Keratinocyte (primary cell): ENCODE measurements at regions not wholly inside any gene's neighbourhood (a gene's known extent, or its start where the extent isn't known, plus 50 kb on each side); places are given as distances from the start of the nearest gene placed in this dataset.
"Not testable (repeated sequence)": the region's sequence is repeated elsewhere in the genome, so short reads cannot be mapped to it uniquely, and the experiment has no call there.

ENCODE experiments used
- DNase-seq: peaks from one replicate; pipeline ENCODE4 v3.0.0-alpha.2; 2011; ENCODE audit warnings: low read depth, missing footprints, low spot score
- FAIRE-seq: peaks from 2 replicates; lab custom pipeline; 2011; peaks lifted over from hg19 to GRCh38; lab: Jason Lieb, UNC
- H2AFZ ChIP-seq: 2 replicates; pipeline ENCODE4 v1.6.0; 2012; ENCODE audit warnings: low read length, control low read depth, inconsistent platforms; ENCODE audit not compliant: control insufficient read depth
- H3K27ac ChIP-seq: 2 replicates; pipeline ENCODE4 v1.5.1; 2011; ENCODE audit warnings: low read length; ENCODE audit not compliant: control insufficient read depth, insufficient read depth
- H3K27me3 ChIP-seq: 3 replicates; pipeline ENCODE4 v1.6.0; 2011; ENCODE audit warnings: low read length; ENCODE audit not compliant: control insufficient read depth, insufficient read depth; ENCODE audit errors: extremely low read depth
- H3K36me3 ChIP-seq, 2 experiments: 2 replicates in 1 of 2; 3 replicates in 1 of 2; pipeline ENCODE4 v1.5.1; 2011; ENCODE audit warnings: low read length in 2 of 2, mild to moderate bottlenecking in 1 of 2; ENCODE audit not compliant: control insufficient read depth in 2 of 2, insufficient read depth in 2 of 2; ENCODE audit errors: extremely low read depth in 1 of 2
- H3K4me1 ChIP-seq: 3 replicates; pipeline ENCODE4 v1.5.1; 2011; ENCODE audit warnings: low read length; ENCODE audit not compliant: control insufficient read depth, insufficient read depth; ENCODE audit errors: extremely low read depth
- H3K4me2 ChIP-seq: 3 replicates; pipeline ENCODE4 v1.6.0; 2011; ENCODE audit warnings: low read depth, low read length; ENCODE audit not compliant: control insufficient read depth, insufficient read depth; ENCODE audit errors: extremely low read depth
- H3K4me3 ChIP-seq, 3 experiments: fragments of 200-600 bp in 1 of 3; sonication (generic) in 1 of 3; 2 replicates in 2 of 3; 3 replicates in 1 of 3; pipeline ENCODE4 v1.5.1; 2011 to 2016; ENCODE audit warnings: low read length in 3 of 3, mild to moderate bottlenecking in 3 of 3, control low read depth in 2 of 3, inconsistent platforms in 1 of 3, low read depth in 1 of 3, mixed read lengths in 1 of 3, mixed run types in 1 of 3, moderate library complexity in 1 of 3; ENCODE audit not compliant: control insufficient read depth in 2 of 3, insufficient read depth in 2 of 3; ENCODE audit errors: extremely low read depth in 1 of 3
- H3K79me2 ChIP-seq: 2 replicates; pipeline ENCODE4 v1.6.0; 2012; ENCODE audit warnings: low read length; ENCODE audit not compliant: control insufficient read depth, insufficient read depth
- H3K9ac ChIP-seq: 3 replicates; pipeline ENCODE4 v1.6.0; 2011; ENCODE audit warnings: low read length; ENCODE audit not compliant: control insufficient read depth, insufficient read depth; ENCODE audit errors: extremely low read depth
- H3K9me1 ChIP-seq: 3 replicates; pipeline ENCODE4 v1.6.0; 2011; ENCODE audit warnings: low read length; ENCODE audit not compliant: control insufficient read depth, insufficient read depth; ENCODE audit errors: extremely low read depth
- H3K9me3 ChIP-seq: 2 replicates; pipeline ENCODE4 v1.5.1; 2012; ENCODE audit warnings: low read depth, low read length; ENCODE audit not compliant: control insufficient read depth
- H4K20me1 ChIP-seq: 3 replicates; pipeline ENCODE4 v1.6.0; 2011; ENCODE audit warnings: low read length; ENCODE audit not compliant: control insufficient read depth, insufficient read depth; ENCODE audit errors: extremely low read depth
- EZH2 ChIP-seq: IDR thresholded peaks from one replicate; pipeline ENCODE4 v1.6.1; 2012; ENCODE audit warnings: inconsistent platforms, mild to moderate bottlenecking, low read length, moderate library complexity
- dilution Hi-C: fragments of 300-500 bp; cut with MboI; formaldehyde crosslinking; loops from one replicate; pipeline ENCODE4 v1.7.0; 2020; ENCODE audit warnings: low sequenced_read_pairs; ENCODE audit not compliant: extremely low pct_ligation_motif_present
- TF ChIP-seq, protein P1 (sequence below), 3 experiments: IDR thresholded peaks in 1 of 3; conservative IDR thresholded peaks in 1 of 3; optimal IDR thresholded peaks in 1 of 3; 2 replicates in 2 of 3; 3 replicates in 1 of 3; pipeline versions ENCODE3 to v1.5.1; 2011; ENCODE audit warnings: low read length in 3 of 3, mild to moderate bottlenecking in 3 of 3, moderate library complexity in 2 of 3, control low read depth in 1 of 3, inconsistent platforms in 1 of 3; ENCODE audit not compliant: insufficient read depth in 2 of 3; ENCODE audit errors: extremely low read depth in 1 of 3

DNA sequence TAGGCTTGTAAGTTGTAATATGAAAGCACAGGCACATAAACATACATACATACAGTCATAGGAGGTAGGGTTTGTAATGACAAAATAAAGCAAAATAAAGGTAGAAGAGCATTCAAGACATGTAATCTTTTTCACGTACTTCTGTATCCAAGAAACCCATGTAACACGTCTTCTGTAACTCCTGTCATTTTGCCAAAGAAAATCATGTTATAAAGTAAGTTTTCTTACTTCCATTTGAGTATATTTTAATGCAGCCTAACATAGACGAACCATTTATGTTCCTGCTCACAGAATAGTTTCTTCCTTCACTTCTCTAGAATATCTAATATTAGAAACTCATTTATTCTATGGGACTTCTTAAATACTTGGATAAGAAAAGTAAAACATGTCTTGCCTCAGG, 1884.0 kb upstream of the CELF4 start:
- Histone ChIP-seq H3K4me1 (peaks cover 8% of the 10 kb centered on the region), H4K20me1 (no peaks in the 10 kb centered on the region), H2AFZ (no peak overlapping the region), H3K9me3 (no peaks in the 10 kb centered on the region), H3K9me1 (no peaks in the 10 kb centered on the region), H3K36me3 (no peaks in the 10 kb centered on the region), H3K27ac (no peak overlapping the region), H3K79me2 (no peaks in the 10 kb centered on the region), H3K27me3 (no peaks in the 10 kb centered on the region), H3K4me3 (no peak overlapping the region), H3K9ac (no peak overlapping the region), H3K4me2 (no peak overlapping the region)
- dilution Hi-C loops = no loop called here
- DNase-seq = no peak
- no peak for TF ChIP-seq EZH2
- TF ChIP-seq, protein P1, sequence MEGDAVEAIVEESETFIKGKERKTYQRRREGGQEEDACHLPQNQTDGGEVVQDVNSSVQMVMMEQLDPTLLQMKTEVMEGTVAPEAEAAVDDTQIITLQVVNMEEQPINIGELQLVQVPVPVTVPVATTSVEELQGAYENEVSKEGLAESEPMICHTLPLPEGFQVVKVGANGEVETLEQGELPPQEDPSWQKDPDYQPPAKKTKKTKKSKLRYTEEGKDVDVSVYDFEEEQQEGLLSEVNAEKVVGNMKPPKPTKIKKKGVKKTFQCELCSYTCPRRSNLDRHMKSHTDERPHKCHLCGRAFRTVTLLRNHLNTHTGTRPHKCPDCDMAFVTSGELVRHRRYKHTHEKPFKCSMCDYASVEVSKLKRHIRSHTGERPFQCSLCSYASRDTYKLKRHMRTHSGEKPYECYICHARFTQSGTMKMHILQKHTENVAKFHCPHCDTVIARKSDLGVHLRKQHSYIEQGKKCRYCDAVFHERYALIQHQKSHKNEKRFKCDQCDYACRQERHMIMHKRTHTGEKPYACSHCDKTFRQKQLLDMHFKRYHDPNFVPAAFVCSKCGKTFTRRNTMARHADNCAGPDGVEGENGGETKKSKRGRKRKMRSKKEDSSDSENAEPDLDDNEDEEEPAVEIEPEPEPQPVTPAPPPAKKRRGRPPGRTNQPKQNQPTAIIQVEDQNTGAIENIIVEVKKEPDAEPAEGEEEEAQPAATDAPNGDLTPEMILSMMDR (optimal IDR thresholded peaks at IDR 0.05 in 1 of 3, IDR thresholded peaks at IDR 0.05 in 1 of 3, conservative IDR thresholded peaks at IDR 0.05 in 1 of 3; ENCODE audit: extremely low read depth in 1 of 3, insufficient read depth in 2 of 3, low read length in 3 of 3) = no peak
- no peak for FAIRE-seq

DNA sequence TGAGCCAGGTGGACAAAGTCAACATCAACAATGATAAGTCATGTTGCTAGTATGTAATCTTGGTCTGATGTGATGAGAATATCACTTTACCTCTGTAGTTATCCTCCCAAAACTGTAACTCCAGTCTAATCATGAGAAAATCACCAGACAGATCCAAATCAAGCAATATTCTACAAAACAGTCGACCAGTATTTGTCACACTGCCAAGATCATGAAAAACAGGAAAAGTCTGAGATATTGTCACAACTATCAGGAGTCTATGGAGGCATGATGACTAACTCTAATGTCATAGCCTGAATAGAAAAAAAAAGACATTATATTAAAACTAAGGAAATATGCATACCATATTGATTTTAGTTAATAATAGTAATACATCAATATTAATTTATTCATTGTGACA, 1883.3 kb upstream of the CELF4 start:
- Histone ChIP-seq H2AFZ (no peak overlapping the region), H3K27me3 (no peaks in the 10 kb centered on the region), H3K9me1 (no peaks in the 10 kb centered on the region), H3K4me3 (no peak overlapping the region), H3K4me1 (peaks cover 6% of the 10 kb centered on the region), H3K9me3 (no peaks in the 10 kb centered on the region), H4K20me1 (no peaks in the 10 kb centered on the region), H3K9ac (no peak overlapping the region), H3K36me3 (no peaks in the 10 kb centered on the region), H3K79me2 (no peaks in the 10 kb centered on the region), H3K4me2 (no peak overlapping the region), H3K27ac (no peak overlapping the region)
- DNase-seq (no peak), FAIRE-seq (peak; percentile 39)
- dilution Hi-C loops = no loop called here
- TF ChIP-seq EZH2 = no peak
- TF ChIP-seq, protein P1 (optimal IDR thresholded peaks at IDR 0.05 in 1 of 3, IDR thresholded peaks at IDR 0.05 in 1 of 3, conservative IDR thresholded peaks at IDR 0.05 in 1 of 3; ENCODE audit: extremely low read depth in 1 of 3, insufficient read depth in 2 of 3, low read length in 3 of 3) = no peak

DNA sequence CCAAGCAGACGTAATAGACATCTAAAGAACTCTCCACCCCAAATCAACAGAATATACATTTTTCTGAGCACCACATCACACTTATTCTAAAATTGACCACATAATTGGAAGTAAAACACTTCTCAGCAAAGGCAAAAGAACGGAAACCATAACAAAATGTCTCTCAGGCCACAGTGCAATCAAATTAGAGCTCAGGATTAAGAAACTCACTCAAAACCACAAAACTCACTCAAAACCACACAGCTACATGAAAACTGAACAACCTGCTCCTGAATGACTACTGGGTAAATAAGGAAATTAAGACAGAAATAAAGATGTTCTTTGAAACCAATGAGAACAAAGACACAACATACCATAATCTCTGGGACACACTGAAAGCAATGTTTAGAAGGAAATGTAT, 1879.4 kb upstream of the CELF4 start:
- H3K4me3 ChIP-seq, H2AFZ ChIP-seq, H3K9me1 ChIP-seq, H3K36me3 ChIP-seq, H3K4me2 ChIP-seq, DNase-seq, FAIRE-seq, H3K79me2 ChIP-seq, H4K20me1 ChIP-seq, H3K27me3 ChIP-seq, H3K9ac ChIP-seq, H3K27ac ChIP-seq, dilution Hi-C loops, H3K4me1 ChIP-seq, H3K9me3 ChIP-seq: not testable (repeated sequence)
